ENCODE measurements at regions not wholly inside any gene's neighbourhood (a gene's known extent, or its start where the extent isn't known, plus 50 kb on each side); places are given as distances from the start of the nearest gene placed in this dataset.
"Not testable (repeated sequence)": the region's sequence is repeated elsewhere in the genome, so short reads cannot be mapped to it uniquely, and the experiment has no call there.

- no peaks in the 10 kb centered on the region for H3K4me1 ChIP-seq (ENCODE audit: control insufficient read depth, insufficient read depth, low read length)
- no peaks in the 10 kb centered on the region for H3K27me3 ChIP-seq (ENCODE audit: control insufficient read depth in 1 of 2, insufficient read depth in 2 of 2, low read length in 2 of 2)
- no peak overlapping the region for H3K27ac ChIP-seq (ENCODE audit: low read length)
- no peak overlapping the region for H3K4me3 ChIP-seq (ENCODE audit: low read length in 2 of 2)
- no peak overlapping the region for H3K9ac ChIP-seq (ENCODE audit: low read length in 2 of 2)
- H3K36me3 ChIP-seq (ENCODE audit: control insufficient read depth in 2 of 2, insufficient read depth in 2 of 2, low read length in 2 of 2) = no peaks in the 10 kb centered on the region
- H3K9me3 ChIP-seq (ENCODE audit: control insufficient read depth in 2 of 2, low read length in 2 of 2) = no peaks in the 10 kb centered on the region
Observed at GRCh38 chr4:53959343-53960120, 104.9 kb downstream of the CHIC2 start.

GRCh38 chr4:53956454-53956853, 108.0 kb downstream of the CHIC2 start:
- Histone ChIP-seq H3K9ac (ENCODE audit: low read length in 2 of 2) (no peak overlapping the region), H3K36me3 (ENCODE audit: control insufficient read depth in 2 of 2, insufficient read depth in 2 of 2, low read length in 2 of 2) (no peaks in the 10 kb centered on the region), H3K27ac (ENCODE audit: low read length) (no peak overlapping the region), H3K4me3 (ENCODE audit: low read length in 2 of 2) (no peak overlapping the region), H3K4me1 (ENCODE audit: control insufficient read depth, insufficient read depth, low read length) (no peaks in the 10 kb centered on the region), H3K27me3 (ENCODE audit: control insufficient read depth in 1 of 2, insufficient read depth in 2 of 2, low read length in 2 of 2) (no peaks in the 10 kb centered on the region), H3K9me3 (ENCODE audit: control insufficient read depth in 2 of 2, low read length in 2 of 2) (no peaks in the 10 kb centered on the region)

DNA sequence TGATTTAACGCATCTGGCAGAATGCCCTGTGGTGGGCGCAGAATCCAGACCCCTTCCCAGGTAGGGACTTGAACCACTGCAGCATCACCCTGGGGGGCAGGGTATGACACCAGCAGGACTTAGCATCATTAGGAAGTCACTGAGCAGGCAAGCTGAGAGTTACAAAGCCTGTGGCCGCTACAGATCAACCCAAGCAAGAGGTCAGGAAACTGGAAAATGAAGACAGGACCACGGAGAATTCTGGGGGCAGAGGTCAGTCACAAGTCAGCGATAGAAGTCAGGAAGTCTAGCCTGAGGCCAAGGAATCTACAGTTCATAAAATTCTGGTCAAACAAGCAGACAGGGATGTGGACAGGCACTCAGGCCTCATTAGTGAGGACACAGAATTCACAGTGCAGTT, 108.4 kb downstream of the CHIC2 start:
- no peak overlapping the region for H3K4me3 ChIP-seq (ENCODE audit: low read length in 2 of 2)
- no peaks in the 10 kb centered on the region for H3K9me3 ChIP-seq (ENCODE audit: control insufficient read depth in 2 of 2, low read length in 2 of 2)
- H3K9ac ChIP-seq (ENCODE audit: low read length in 2 of 2) = no peak overlapping the region
- no peaks in the 10 kb centered on the region for H3K4me1 ChIP-seq (ENCODE audit: control insufficient read depth, insufficient read depth, low read length)
- no peaks in the 10 kb centered on the region for H3K27me3 ChIP-seq (ENCODE audit: control insufficient read depth in 1 of 2, insufficient read depth in 2 of 2, low read length in 2 of 2)
- no peaks in the 10 kb centered on the region for H3K36me3 ChIP-seq (ENCODE audit: control insufficient read depth in 2 of 2, insufficient read depth in 2 of 2, low read length in 2 of 2)
- H3K27ac ChIP-seq (ENCODE audit: low read length) = no peak overlapping the region

DNA sequence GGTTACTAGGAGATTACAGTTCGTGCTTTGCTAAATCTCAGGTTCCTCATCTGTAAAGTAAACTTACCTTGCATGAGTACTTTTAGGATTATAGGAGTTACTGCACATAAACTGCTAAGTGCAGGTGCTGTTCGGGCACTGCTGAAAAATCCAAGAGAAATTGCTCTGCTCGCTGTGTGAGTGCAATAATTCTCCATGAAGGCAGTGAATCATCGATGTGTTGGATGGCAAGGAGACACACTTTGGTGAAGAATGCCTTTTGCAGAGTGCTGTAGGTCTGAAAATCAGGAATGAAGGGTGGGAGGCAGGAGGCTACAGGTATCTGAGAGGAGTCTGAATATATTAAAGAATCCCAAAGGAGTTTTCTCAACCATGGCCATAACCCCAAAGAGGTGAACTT, 113.0 kb downstream of the CHIC2 start:
- Histone ChIP-seq H3K36me3 (ENCODE audit: control insufficient read depth in 2 of 2, insufficient read depth in 2 of 2, low read length in 2 of 2) (no peaks in the 10 kb centered on the region), H3K27me3 (ENCODE audit: control insufficient read depth in 1 of 2, insufficient read depth in 2 of 2, low read length in 2 of 2) (peaks cover 0 to 2% of the 10 kb centered on the region in 2 donors)

DNA sequence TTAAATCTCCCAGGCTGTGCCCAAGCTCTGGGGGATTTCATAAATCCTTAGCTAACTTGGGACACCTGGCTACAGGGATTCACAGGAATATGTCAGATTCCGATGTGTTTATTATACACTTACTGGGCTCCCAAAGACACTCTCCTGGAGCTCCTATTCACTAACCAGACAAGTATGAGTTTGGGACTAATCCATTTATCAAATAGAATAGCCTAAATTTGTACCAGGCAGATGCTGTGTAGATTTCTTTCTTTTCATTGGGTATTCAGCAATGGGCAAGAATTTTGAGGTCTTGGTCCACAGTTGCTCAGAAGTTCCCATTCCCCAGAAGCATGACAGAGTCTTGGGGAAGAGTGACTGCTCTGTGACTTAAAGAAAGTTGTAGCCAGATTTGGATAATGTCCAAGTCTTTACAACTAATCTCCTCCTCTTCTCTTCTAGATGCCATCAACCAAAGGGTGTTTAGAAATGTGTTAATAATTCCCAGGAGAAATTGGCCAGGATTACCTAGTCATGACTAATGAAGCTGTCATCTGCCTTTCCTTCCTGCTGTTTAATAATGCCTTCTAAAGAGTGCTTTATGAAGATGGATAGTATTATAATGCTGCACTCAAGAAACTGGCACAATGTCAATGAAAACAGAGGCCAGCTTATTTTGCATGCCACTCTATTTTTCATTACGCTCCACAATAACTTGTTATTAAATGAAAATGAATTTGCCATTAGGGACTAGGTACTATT, 120.9 kb downstream of the CHIC2 start:
- no peaks in the 10 kb centered on the region for H3K36me3 ChIP-seq (ENCODE audit: control insufficient read depth in 2 of 2, insufficient read depth in 2 of 2, low read length in 2 of 2)

More for the DNA sequence above, 113.0 kb downstream of the CHIC2 start:
- Histone ChIP-seq H3K9ac (ENCODE audit: low read length in 2 of 2) (no peak overlapping the region), H3K27ac (ENCODE audit: low read length) (no peak overlapping the region), H3K4me1 (ENCODE audit: control insufficient read depth, insufficient read depth, low read length) (no peaks in the 10 kb centered on the region), H3K4me3 (ENCODE audit: low read length in 2 of 2) (no peak overlapping the region), H3K9me3 (ENCODE audit: control insufficient read depth in 2 of 2, low read length in 2 of 2) (no peaks in the 10 kb centered on the region)

DNA sequence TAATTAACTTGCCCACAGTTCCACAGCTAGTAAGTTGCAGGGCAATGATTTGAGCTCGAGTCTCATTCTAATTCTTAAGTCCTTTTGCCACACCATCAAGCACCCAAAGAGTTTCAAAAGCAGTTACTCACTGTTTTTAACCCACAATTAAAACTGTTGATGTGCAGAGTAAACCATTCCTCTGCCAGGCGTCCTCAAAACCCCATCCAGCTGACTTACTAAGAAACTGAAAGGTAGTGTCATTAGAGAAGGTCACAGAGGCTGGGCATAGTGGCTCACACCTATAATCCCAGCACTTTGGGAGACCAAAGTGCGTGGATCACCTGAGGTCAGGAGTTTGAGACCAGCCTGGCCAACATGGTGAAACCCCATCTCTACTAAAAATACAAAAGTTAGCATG, 121.7 kb downstream of the CHIC2 start:
- H3K4me3 ChIP-seq (ENCODE audit: low read length in 2 of 2) = no peak overlapping the region
- H3K9me3 ChIP-seq (ENCODE audit: control insufficient read depth in 2 of 2, low read length in 2 of 2) = peaks cover 0 to 3% of the 10 kb centered on the region in 2 donors
- H3K27ac ChIP-seq (ENCODE audit: low read length) = no peak overlapping the region
- H3K27me3 ChIP-seq (ENCODE audit: control insufficient read depth in 1 of 2, insufficient read depth in 2 of 2, low read length in 2 of 2) = peaks cover 2 to 5% of the 10 kb centered on the region in 2 donors
- no peaks in the 10 kb centered on the region for H3K4me1 ChIP-seq (ENCODE audit: control insufficient read depth, insufficient read depth, low read length)
- H3K36me3 ChIP-seq (ENCODE audit: control insufficient read depth in 2 of 2, insufficient read depth in 2 of 2, low read length in 2 of 2) = no peaks in the 10 kb centered on the region
- H3K9ac ChIP-seq (ENCODE audit: low read length in 2 of 2) = no peak overlapping the region

More for the DNA sequence above, 120.9 kb downstream of the CHIC2 start:
- Histone ChIP-seq H3K9me3 (ENCODE audit: control insufficient read depth in 2 of 2, low read length in 2 of 2) (peaks cover 0 to 3% of the 10 kb centered on the region in 2 donors), H3K9ac (ENCODE audit: low read length in 2 of 2) (no peak overlapping the region), H3K27me3 (ENCODE audit: control insufficient read depth in 1 of 2, insufficient read depth in 2 of 2, low read length in 2 of 2) (peaks cover 2 to 5% of the 10 kb centered on the region in 2 donors), H3K27ac (ENCODE audit: low read length) (no peak overlapping the region), H3K4me1 (ENCODE audit: control insufficient read depth, insufficient read depth, low read length) (no peaks in the 10 kb centered on the region), H3K4me3 (ENCODE audit: low read length in 2 of 2) (no peak overlapping the region)

- no peaks in the 10 kb centered on the region for H3K36me3 ChIP-seq (ENCODE audit: control insufficient read depth in 2 of 2, insufficient read depth in 2 of 2, low read length in 2 of 2)
- H3K27me3 ChIP-seq (ENCODE audit: control insufficient read depth in 1 of 2, insufficient read depth in 2 of 2, low read length in 2 of 2) = peaks cover 0 to 5% of the 10 kb centered on the region in 2 donors
- no peak overlapping the region for H3K9ac ChIP-seq (ENCODE audit: low read length in 2 of 2)
- peaks cover 0 to 3% of the 10 kb centered on the region in 2 donors for H3K9me3 ChIP-seq (ENCODE audit: control insufficient read depth in 2 of 2, low read length in 2 of 2)
- no peak overlapping the region for H3K27ac ChIP-seq (ENCODE audit: low read length)
- no peaks in the 10 kb centered on the region for H3K4me1 ChIP-seq (ENCODE audit: control insufficient read depth, insufficient read depth, low read length)
- no peak overlapping the region for H3K4me3 ChIP-seq (ENCODE audit: low read length in 2 of 2)
Observed at GRCh38 chr4:53941331-53941730, 123.1 kb downstream of the CHIC2 start.

DNA sequence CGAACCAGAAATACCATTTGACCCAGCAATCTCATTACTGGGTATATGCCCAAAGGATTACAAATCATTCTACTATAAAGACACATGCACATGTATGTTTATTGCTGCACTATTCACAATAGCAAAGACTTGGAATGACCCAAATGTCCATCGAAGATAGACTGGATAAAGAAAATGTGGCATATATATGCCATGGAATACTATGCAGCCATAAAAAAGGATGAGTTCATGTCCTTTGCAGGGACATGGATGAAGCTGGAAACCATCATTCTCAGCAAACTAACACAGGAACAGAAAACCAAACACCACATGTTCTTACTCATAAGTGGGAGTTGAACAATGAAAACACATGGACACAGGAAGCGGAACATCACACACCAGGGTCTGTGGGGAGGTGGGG, 124.5 kb downstream of the CHIC2 start:
- not testable (repeated sequence) for H3K27me3 ChIP-seq (ENCODE audit: control insufficient read depth in 1 of 2, insufficient read depth in 2 of 2, low read length in 2 of 2); H3K4me3 ChIP-seq (ENCODE audit: low read length in 2 of 2); H3K4me1 ChIP-seq (ENCODE audit: control insufficient read depth, insufficient read depth, low read length); H3K36me3 ChIP-seq (ENCODE audit: control insufficient read depth in 2 of 2, insufficient read depth in 2 of 2, low read length in 2 of 2); H3K27ac ChIP-seq (ENCODE audit: low read length); H3K9ac ChIP-seq (ENCODE audit: low read length in 2 of 2); H3K9me3 ChIP-seq (ENCODE audit: control insufficient read depth in 2 of 2, low read length in 2 of 2)

GRCh38 chr4:53937918-53938317, 126.5 kb downstream of the CHIC2 start:
- Histone ChIP-seq H3K27ac (ENCODE audit: low read length) (no peak overlapping the region), H3K4me1 (ENCODE audit: control insufficient read depth, insufficient read depth, low read length) (no peaks in the 10 kb centered on the region), H3K9ac (ENCODE audit: low read length in 2 of 2) (no peak overlapping the region), H3K9me3 (ENCODE audit: control insufficient read depth in 2 of 2, low read length in 2 of 2) (peaks cover 0 to 3% of the 10 kb centered on the region in 2 donors), H3K4me3 (ENCODE audit: low read length in 2 of 2) (no peak overlapping the region), H3K36me3 (ENCODE audit: control insufficient read depth in 2 of 2, insufficient read depth in 2 of 2, low read length in 2 of 2) (no peaks in the 10 kb centered on the region), H3K27me3 (ENCODE audit: control insufficient read depth in 1 of 2, insufficient read depth in 2 of 2, low read length in 2 of 2) (no peaks in the 10 kb centered on the region)

- Histone ChIP-seq H3K27ac (ENCODE audit: low read length) (no peak overlapping the region), H3K27me3 (ENCODE audit: control insufficient read depth in 1 of 2, insufficient read depth in 2 of 2, low read length in 2 of 2) (no peaks in the 10 kb centered on the region), H3K9me3 (ENCODE audit: control insufficient read depth in 2 of 2, low read length in 2 of 2) (peaks cover 0 to 3% of the 10 kb centered on the region in 2 donors), H3K4me1 (ENCODE audit: control insufficient read depth, insufficient read depth, low read length) (no peaks in the 10 kb centered on the region), H3K9ac (ENCODE audit: low read length in 2 of 2) (no peak overlapping the region), H3K36me3 (ENCODE audit: control insufficient read depth in 2 of 2, insufficient read depth in 2 of 2, low read length in 2 of 2) (no peaks in the 10 kb centered on the region), H3K4me3 (ENCODE audit: low read length in 2 of 2) (no peak overlapping the region)
Observed at GRCh38 chr4:53937327-53937726, 127.1 kb downstream of the CHIC2 start.

GRCh38 chr4:53935780-53936179, 128.6 kb downstream of the CHIC2 start:
- H3K9ac ChIP-seq (ENCODE audit: low read length in 2 of 2) = no peak overlapping the region
- peaks cover 0 to 3% of the 10 kb centered on the region in 2 donors for H3K9me3 ChIP-seq (ENCODE audit: control insufficient read depth in 2 of 2, low read length in 2 of 2)
- no peak overlapping the region for H3K27ac ChIP-seq (ENCODE audit: low read length)
- H3K36me3 ChIP-seq (ENCODE audit: control insufficient read depth in 2 of 2, insufficient read depth in 2 of 2, low read length in 2 of 2) = no peaks in the 10 kb centered on the region
- H3K4me1 ChIP-seq (ENCODE audit: control insufficient read depth, insufficient read depth, low read length) = no peaks in the 10 kb centered on the region
- H3K27me3 ChIP-seq (ENCODE audit: control insufficient read depth in 1 of 2, insufficient read depth in 2 of 2, low read length in 2 of 2) = no peaks in the 10 kb centered on the region
- no peak overlapping the region for H3K4me3 ChIP-seq (ENCODE audit: low read length in 2 of 2)

Measured in stomach smooth muscle (tissue), 2 donors.